Osteocyte (in vitro differentiated cells): ENCODE measurements at regions not wholly inside any gene's neighbourhood (a gene's known extent, or its start where the extent isn't known, plus 50 kb on each side); places are given as distances from the start of the nearest gene placed in this dataset.
A peak's percentile ranks its signal among the peaks of the same experiment; 100 is the strongest.

Source experiments
- DNase-seq: peaks from one replicate; pipeline ENCODE4 v3.0.0; 2021; ENCODE audit warnings: mixed read lengths; ENCODE audit not compliant: unreplicated experiment; ENCODE audit errors: extremely low spot score
- H3K27ac Mint-ChIP-seq: one replicate; pipeline ENCODE4 v1.8.0; 2021; ENCODE audit warnings: mild to moderate bottlenecking, mixed read lengths; ENCODE audit not compliant: unreplicated experiment
- H3K27me3 Mint-ChIP-seq: one replicate; pipeline ENCODE4 v1.8.0; 2021; ENCODE audit warnings: mixed read lengths; ENCODE audit not compliant: unreplicated experiment
- H3K36me3 Mint-ChIP-seq: one replicate; pipeline ENCODE4 v1.8.0; 2021; ENCODE audit warnings: mixed read lengths; ENCODE audit not compliant: unreplicated experiment
- H3K4me1 Mint-ChIP-seq: one replicate; pipeline ENCODE4 v1.8.0; 2021; ENCODE audit warnings: mixed read lengths; ENCODE audit not compliant: unreplicated experiment
- H3K4me3 Mint-ChIP-seq: one replicate; pipeline ENCODE4 v1.8.0; 2021; ENCODE audit warnings: mild to moderate bottlenecking, moderate library complexity, mixed read lengths; ENCODE audit not compliant: unreplicated experiment
- H3K9me3 Mint-ChIP-seq: one replicate; pipeline ENCODE4 v1.8.0; 2021; ENCODE audit warnings: mixed read lengths; ENCODE audit not compliant: unreplicated experiment
- CTCF ChIP-seq: fragments of 200-600 bp; sonication (generic); IDR thresholded peaks from 2 replicates; pipeline ENCODE4 v1.5.0; 2021; ENCODE audit warnings: antibody characterized with exemption, mild to moderate bottlenecking, moderate library complexity

GRCh38 chr5:159439002-159439401, 108.7 kb upstream of the IL12B start:
- Mint-ChIP-seq H3K36me3 (no peaks in the 10 kb centered on the region), H3K4me1 (no peaks in the 10 kb centered on the region), H3K9me3 (no peaks in the 10 kb centered on the region), H3K27me3 (peaks cover 67% of the 10 kb centered on the region), H3K27ac (no peak overlapping the region), H3K4me3 (no peak overlapping the region)
- DNase-seq: no peak
- no peak for TF ChIP-seq CTCF

- Mint-ChIP-seq H3K27me3 (peaks cover 63% of the 10 kb centered on the region), H3K9me3 (no peaks in the 10 kb centered on the region), H3K27ac (no peak overlapping the region), H3K4me3 (no peak overlapping the region), H3K4me1 (peaks cover 1% of the 10 kb centered on the region), H3K36me3 (no peaks in the 10 kb centered on the region)
- no peak for DNase-seq
- TF ChIP-seq CTCF: no peak
These were observed 109.9 kb upstream of the IL12B start for GRCh38 chr5:159440235-159440634.

- Mint-ChIP-seq H3K4me1 (peaks cover 1% of the 10 kb centered on the region), H3K9me3 (no peaks in the 10 kb centered on the region), H3K36me3 (no peaks in the 10 kb centered on the region), H3K4me3 (no peak overlapping the region), H3K27ac (no peak overlapping the region), H3K27me3 (peaks cover 61% of the 10 kb centered on the region)
- DNase-seq: no peak
- no peak for TF ChIP-seq CTCF
These were observed 110.7 kb upstream of the IL12B start for GRCh38 chr5:159440968-159441367.

- Mint-ChIP-seq H3K27ac (no peak overlapping the region), H3K9me3 (no peaks in the 10 kb centered on the region), H3K27me3 (peaks cover 58% of the 10 kb centered on the region), H3K36me3 (no peaks in the 10 kb centered on the region), H3K4me3 (no peak overlapping the region), H3K4me1 (peaks cover 1% of the 10 kb centered on the region)
- TF ChIP-seq CTCF: peak; percentile 28
- DNase-seq: no peak
These were observed 111.2 kb upstream of the IL12B start for GRCh38 chr5:159441441-159441840.

GRCh38 chr5:159442206-159442850, 112.0 kb upstream of the IL12B start:
- TF ChIP-seq CTCF: no peak
- Mint-ChIP-seq H3K4me1 (peaks cover 1% of the 10 kb centered on the region), H3K27me3 (peaks cover 49% of the 10 kb centered on the region), H3K9me3 (no peaks in the 10 kb centered on the region), H3K4me3 (no peak overlapping the region), H3K36me3 (no peaks in the 10 kb centered on the region), H3K27ac (no peak overlapping the region)
- no peak for DNase-seq
